Cardiac fibroblast (primary cell): ENCODE measurements at regions not wholly inside any gene's neighbourhood (a gene's known extent, or its start where the extent isn't known, plus 50 kb on each side); places are given as distances from the start of the nearest gene placed in this dataset.
"Not testable (repeated sequence)": the region's sequence is repeated elsewhere in the genome, so short reads cannot be mapped to it uniquely, and the experiment has no call there.

Experiments used
- DNase-seq, 2 donors: peaks; one replicate each; pipeline versions ENCODE4 v3.0.0 to v3.0.0-alpha.2; 2010; ENCODE audit warnings: low read depth in 2 of 2
- H3K4me3 ChIP-seq, 2 donors: replicated peaks in 1 of 2; 1 replicate in 1 of 2; 2 replicates in 1 of 2; pipeline ENCODE4 v1.5.1; 2011; ENCODE audit warnings: low read depth in 2 of 2, low read length in 2 of 2, mild to moderate bottlenecking in 2 of 2, moderate library complexity in 1 of 2
- CTCF ChIP-seq: IDR thresholded peaks from one replicate; pipeline ENCODE4 v1.5.1; 2011; ENCODE audit warnings: low read depth, mild to moderate bottlenecking, low read length, inconsistent platforms

GRCh38 chr17:78294776-78295175 is 63.3 kb downstream of the TMEM235 start:
- no peak overlapping the region for H3K4me3 ChIP-seq
- TF ChIP-seq CTCF = no peak
- DNase-seq = peak; percentile 78 to 88

GRCh38 chr17:78294356-78294755 is 62.9 kb downstream of the TMEM235 start:
- TF ChIP-seq CTCF = no peak
- no peak for DNase-seq
- H3K4me3 ChIP-seq = no peak overlapping the region

GRCh38 chr17:78293151-78293550 is 61.7 kb downstream of the TMEM235 start:
- DNase-seq, H3K4me3 ChIP-seq: not testable (repeated sequence)

- no peak for TF ChIP-seq CTCF
- H3K4me3 ChIP-seq = no peak overlapping the region
- DNase-seq = no peak
Measured at GRCh38 chr17:78291944-78292910, 60.8 kb downstream of the TMEM235 start.

GRCh38 chr17:78290721-78291120 is 59.3 kb downstream of the TMEM235 start:
- no peak for DNase-seq
- no peak overlapping the region for H3K4me3 ChIP-seq
- no peak for TF ChIP-seq CTCF
